K562 (cell line): ENCODE measurements at regions not wholly inside any gene's neighbourhood (a gene's known extent, or its start where the extent isn't known, plus 50 kb on each side); places are given as distances from the start of the nearest gene placed in this dataset.

Experiments
- CBFA2T3 ChIP-seq: fragments of 450-650 bp; IDR thresholded peaks from 2 replicates; pipeline ENCODE4 v1.6.1; 2017
- CHD4 ChIP-seq: fragments of 200-600 bp; sonication (generic); IDR thresholded peaks from 3 replicates; pipeline ENCODE4 v1.6.1; 2012; ENCODE audit warnings: low read depth, mild to moderate bottlenecking, mixed read lengths, low read length, inconsistent platforms; ENCODE audit not compliant: insufficient read depth, insufficient replicate concordance, poor library complexity, severe bottlenecking
- COPS2 ChIP-seq: fragments of 450-650 bp; conservative IDR thresholded peaks from 2 replicates; pipeline ENCODE4 v1.6.1; 2016; ENCODE audit warnings: mild to moderate bottlenecking, moderate library complexity
- DPF2 ChIP-seq: fragments of 450-650 bp; IDR thresholded peaks from 2 replicates; pipeline ENCODE4 v1.6.1; 2016
- PCBP1 ChIP-seq: fragments of 200-400 bp; formaldehyde crosslinking; IDR thresholded peaks from 2 replicates; pipeline ENCODE4 v1.6.1; 2018; ENCODE audit warnings: mild to moderate bottlenecking, low read depth, low read length; ENCODE audit not compliant: poor library complexity, severe bottlenecking
- RAD51 ChIP-seq: fragments of 450-650 bp; IDR thresholded peaks from 2 replicates; pipeline ENCODE4 v1.7.1; 2016; ENCODE audit warnings: low read depth, mild to moderate bottlenecking, borderline replicate concordance
- SP1 ChIP-seq: sonication (generic); formaldehyde crosslinking; IDR thresholded peaks from 2 replicates; pipeline ENCODE4 v1.8.1; 2022; ENCODE audit warnings: mild to moderate bottlenecking, missing genetic modification reagents
- TCF7 ChIP-seq: sonication (generic); IDR thresholded peaks from 2 replicates; pipeline ENCODE4 v1.6.1; 2016; ENCODE audit warnings: antibody characterized with exemption, borderline replicate concordance
- TEAD2 ChIP-seq: fragments of 450-650 bp; IDR thresholded peaks from 2 replicates; pipeline ENCODE4 v1.6.1; 2016; ENCODE audit warnings: missing genetic modification characterization, control low read depth, missing compliant biosample characterization
- ZFP1 ChIP-seq: fragments of 450-650 bp; formaldehyde crosslinking; IDR thresholded peaks from 2 replicates; pipeline ENCODE4 v1.4.0; 2020; ENCODE audit warnings: mild to moderate bottlenecking, mixed read lengths
- ZNF133 ChIP-seq: fragments of 250-450 bp; sonication (Bioruptor Pico); IDR thresholded peaks from 2 replicates; pipeline ENCODE4 v1.4.0; 2020; ENCODE audit warnings: mild to moderate bottlenecking
- ZNF23 ChIP-seq: fragments of 250-450 bp; sonication (Bioruptor Pico); IDR thresholded peaks from 2 replicates; pipeline ENCODE4 v1.4.0; 2020; ENCODE audit warnings: mild to moderate bottlenecking
- ZNF41 ChIP-seq: fragments of 250-450 bp; sonication (Bioruptor Pico); conservative IDR thresholded peaks from 2 replicates; pipeline ENCODE4 v1.4.0; 2020; ENCODE audit warnings: mild to moderate bottlenecking
- ZNF696 ChIP-seq: fragments of 250-450 bp; sonication (Bioruptor Pico); conservative IDR thresholded peaks from 2 replicates; pipeline ENCODE4 v1.4.0; 2020; ENCODE audit warnings: mild to moderate bottlenecking, moderate library complexity
- TF ChIP-seq, protein P1 (sequence below): IDR thresholded peaks from 3 replicates; pipeline ENCODE4 v1.6.1; 2011; ENCODE audit warnings: borderline replicate concordance, mild to moderate bottlenecking, moderate library complexity; ENCODE audit not compliant: insufficient read length; ENCODE audit errors: extremely low read depth
- TF ChIP-seq, protein P2 (sequence below): fragments of 250-450 bp; sonication (Bioruptor Pico); IDR thresholded peaks from 2 replicates; pipeline ENCODE4 v1.4.0; 2020; ENCODE audit warnings: mild to moderate bottlenecking, moderate library complexity, borderline replicate concordance
- TF ChIP-seq, protein P3 (sequence below): IDR thresholded peaks from 3 replicates; pipeline ENCODE4 v1.6.1; 2011; ENCODE audit warnings: borderline replicate concordance, mild to moderate bottlenecking; ENCODE audit not compliant: insufficient read length, insufficient read depth
- TF ChIP-seq, protein P4 (sequence below): fragments of 450-650 bp; formaldehyde crosslinking; IDR thresholded peaks from 2 replicates; pipeline ENCODE4 v1.4.0; 2022; ENCODE audit warnings: mild to moderate bottlenecking, moderate library complexity
- TF ChIP-seq, protein P5 (sequence below): fragments of 450-650 bp; IDR thresholded peaks from 2 replicates; pipeline ENCODE4 v1.6.1; 2016; ENCODE audit warnings: mild to moderate bottlenecking

DNA sequence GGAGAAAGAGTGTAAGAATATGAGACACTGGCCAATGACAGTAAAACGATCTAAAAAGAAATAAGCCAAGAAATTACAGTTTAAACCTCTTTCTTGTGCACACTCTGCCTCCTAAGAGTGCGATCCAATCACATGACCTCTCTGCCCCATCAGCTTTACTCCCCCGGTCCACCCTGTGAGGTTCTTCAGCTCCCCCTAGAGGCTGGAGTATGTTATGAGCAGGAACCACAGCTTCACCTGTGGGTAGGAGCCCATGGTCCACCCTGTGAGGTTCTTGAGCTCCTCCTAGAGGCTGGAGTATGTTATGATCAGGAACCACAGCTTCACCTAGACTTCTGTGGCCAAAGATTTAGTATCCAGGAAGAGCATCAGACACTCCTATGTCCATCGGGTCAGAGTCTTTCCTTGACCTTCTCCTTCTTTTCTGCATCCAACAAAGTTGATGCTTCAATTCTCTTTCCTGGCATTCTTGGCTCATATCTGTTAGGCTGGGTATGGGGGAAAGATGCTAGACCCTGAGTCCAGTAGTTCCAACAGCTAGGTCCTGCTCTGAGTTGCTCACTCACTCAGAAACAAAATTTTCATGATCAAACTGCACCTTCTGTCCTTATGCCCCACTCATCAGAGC is 164.0 kb downstream of the MINAR1 start (continued):
- TF ChIP-seq ZFP1 (CRISPR knock-in tag), result no peak
- no peak for TF ChIP-seq SP1
- no peak for TF ChIP-seq CBFA2T3
- TF ChIP-seq RAD51, result peak; percentile 84
- TF ChIP-seq COPS2, result no peak
- TF ChIP-seq, protein P1, sequence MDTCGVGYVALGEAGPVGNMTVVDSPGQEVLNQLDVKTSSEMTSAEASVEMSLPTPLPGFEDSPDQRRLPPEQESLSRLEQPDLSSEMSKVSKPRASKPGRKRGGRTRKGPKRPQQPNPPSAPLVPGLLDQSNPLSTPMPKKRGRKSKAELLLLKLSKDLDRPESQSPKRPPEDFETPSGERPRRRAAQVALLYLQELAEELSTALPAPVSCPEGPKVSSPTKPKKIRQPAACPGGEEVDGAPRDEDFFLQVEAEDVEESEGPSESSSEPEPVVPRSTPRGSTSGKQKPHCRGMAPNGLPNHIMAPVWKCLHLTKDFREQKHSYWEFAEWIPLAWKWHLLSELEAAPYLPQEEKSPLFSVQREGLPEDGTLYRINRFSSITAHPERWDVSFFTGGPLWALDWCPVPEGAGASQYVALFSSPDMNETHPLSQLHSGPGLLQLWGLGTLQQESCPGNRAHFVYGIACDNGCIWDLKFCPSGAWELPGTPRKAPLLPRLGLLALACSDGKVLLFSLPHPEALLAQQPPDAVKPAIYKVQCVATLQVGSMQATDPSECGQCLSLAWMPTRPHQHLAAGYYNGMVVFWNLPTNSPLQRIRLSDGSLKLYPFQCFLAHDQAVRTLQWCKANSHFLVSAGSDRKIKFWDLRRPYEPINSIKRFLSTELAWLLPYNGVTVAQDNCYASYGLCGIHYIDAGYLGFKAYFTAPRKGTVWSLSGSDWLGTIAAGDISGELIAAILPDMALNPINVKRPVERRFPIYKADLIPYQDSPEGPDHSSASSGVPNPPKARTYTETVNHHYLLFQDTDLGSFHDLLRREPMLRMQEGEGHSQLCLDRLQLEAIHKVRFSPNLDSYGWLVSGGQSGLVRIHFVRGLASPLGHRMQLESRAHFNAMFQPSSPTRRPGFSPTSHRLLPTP, result no peak
- no peak for TF ChIP-seq ZNF23 (CRISPR knock-in tag)
- no peak for TF ChIP-seq ZNF41 (CRISPR knock-in tag)
- TF ChIP-seq, protein P2, sequence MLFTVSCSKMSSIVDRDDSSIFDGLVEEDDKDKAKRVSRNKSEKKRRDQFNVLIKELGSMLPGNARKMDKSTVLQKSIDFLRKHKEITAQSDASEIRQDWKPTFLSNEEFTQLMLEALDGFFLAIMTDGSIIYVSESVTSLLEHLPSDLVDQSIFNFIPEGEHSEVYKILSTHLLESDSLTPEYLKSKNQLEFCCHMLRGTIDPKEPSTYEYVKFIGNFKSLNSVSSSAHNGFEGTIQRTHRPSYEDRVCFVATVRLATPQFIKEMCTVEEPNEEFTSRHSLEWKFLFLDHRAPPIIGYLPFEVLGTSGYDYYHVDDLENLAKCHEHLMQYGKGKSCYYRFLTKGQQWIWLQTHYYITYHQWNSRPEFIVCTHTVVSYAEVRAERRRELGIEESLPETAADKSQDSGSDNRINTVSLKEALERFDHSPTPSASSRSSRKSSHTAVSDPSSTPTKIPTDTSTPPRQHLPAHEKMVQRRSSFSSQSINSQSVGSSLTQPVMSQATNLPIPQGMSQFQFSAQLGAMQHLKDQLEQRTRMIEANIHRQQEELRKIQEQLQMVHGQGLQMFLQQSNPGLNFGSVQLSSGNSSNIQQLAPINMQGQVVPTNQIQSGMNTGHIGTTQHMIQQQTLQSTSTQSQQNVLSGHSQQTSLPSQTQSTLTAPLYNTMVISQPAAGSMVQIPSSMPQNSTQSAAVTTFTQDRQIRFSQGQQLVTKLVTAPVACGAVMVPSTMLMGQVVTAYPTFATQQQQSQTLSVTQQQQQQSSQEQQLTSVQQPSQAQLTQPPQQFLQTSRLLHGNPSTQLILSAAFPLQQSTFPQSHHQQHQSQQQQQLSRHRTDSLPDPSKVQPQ, result no peak
- TF ChIP-seq DPF2, result no peak
- TF ChIP-seq, protein P3, sequence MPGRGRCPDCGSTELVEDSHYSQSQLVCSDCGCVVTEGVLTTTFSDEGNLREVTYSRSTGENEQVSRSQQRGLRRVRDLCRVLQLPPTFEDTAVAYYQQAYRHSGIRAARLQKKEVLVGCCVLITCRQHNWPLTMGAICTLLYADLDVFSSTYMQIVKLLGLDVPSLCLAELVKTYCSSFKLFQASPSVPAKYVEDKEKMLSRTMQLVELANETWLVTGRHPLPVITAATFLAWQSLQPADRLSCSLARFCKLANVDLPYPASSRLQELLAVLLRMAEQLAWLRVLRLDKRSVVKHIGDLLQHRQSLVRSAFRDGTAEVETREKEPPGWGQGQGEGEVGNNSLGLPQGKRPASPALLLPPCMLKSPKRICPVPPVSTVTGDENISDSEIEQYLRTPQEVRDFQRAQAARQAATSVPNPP, result no peak
- no peak for TF ChIP-seq ZNF133 (CRISPR knock-in tag)
- TF ChIP-seq CHD4, result no peak
- TF ChIP-seq TCF7, result no peak
- TF ChIP-seq, protein P4, sequence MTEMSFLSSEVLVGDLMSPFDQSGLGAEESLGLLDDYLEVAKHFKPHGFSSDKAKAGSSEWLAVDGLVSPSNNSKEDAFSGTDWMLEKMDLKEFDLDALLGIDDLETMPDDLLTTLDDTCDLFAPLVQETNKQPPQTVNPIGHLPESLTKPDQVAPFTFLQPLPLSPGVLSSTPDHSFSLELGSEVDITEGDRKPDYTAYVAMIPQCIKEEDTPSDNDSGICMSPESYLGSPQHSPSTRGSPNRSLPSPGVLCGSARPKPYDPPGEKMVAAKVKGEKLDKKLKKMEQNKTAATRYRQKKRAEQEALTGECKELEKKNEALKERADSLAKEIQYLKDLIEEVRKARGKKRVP (CRISPR knock-in tag), result no peak
- no peak for TF ChIP-seq ZNF696 (CRISPR knock-in tag)
- no peak for TF ChIP-seq TEAD2 (tag)
- no peak for TF ChIP-seq PCBP1
- TF ChIP-seq, protein P5, sequence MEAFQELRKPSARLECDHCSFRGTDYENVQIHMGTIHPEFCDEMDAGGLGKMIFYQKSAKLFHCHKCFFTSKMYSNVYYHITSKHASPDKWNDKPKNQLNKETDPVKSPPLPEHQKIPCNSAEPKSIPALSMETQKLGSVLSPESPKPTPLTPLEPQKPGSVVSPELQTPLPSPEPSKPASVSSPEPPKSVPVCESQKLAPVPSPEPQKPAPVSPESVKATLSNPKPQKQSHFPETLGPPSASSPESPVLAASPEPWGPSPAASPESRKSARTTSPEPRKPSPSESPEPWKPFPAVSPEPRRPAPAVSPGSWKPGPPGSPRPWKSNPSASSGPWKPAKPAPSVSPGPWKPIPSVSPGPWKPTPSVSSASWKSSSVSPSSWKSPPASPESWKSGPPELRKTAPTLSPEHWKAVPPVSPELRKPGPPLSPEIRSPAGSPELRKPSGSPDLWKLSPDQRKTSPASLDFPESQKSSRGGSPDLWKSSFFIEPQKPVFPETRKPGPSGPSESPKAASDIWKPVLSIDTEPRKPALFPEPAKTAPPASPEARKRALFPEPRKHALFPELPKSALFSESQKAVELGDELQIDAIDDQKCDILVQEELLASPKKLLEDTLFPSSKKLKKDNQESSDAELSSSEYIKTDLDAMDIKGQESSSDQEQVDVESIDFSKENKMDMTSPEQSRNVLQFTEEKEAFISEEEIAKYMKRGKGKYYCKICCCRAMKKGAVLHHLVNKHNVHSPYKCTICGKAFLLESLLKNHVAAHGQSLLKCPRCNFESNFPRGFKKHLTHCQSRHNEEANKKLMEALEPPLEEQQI, result 0 out of 2 replicates have a peak, but pooled peaks have one; percentile 47
